GM19467 (cell line): ENCODE measurements at regions not wholly inside any gene's neighbourhood (a gene's known extent, or its start where the extent isn't known, plus 50 kb on each side); places are given as distances from the start of the nearest gene placed in this dataset.

ENCODE experiments used
- ATAC-seq: cut with Tn5 transposase; IDR thresholded peaks from one replicate; pipeline ENCODE4 v1.9.1; 2021; ENCODE audit warnings: mild to moderate bottlenecking, moderate library complexity; ENCODE audit not compliant: unreplicated experiment

GRCh38 chr12:14252697-14253096 lies 112.8 kb upstream of the ATF7IP start:
- ATAC-seq: no peak

DNA sequence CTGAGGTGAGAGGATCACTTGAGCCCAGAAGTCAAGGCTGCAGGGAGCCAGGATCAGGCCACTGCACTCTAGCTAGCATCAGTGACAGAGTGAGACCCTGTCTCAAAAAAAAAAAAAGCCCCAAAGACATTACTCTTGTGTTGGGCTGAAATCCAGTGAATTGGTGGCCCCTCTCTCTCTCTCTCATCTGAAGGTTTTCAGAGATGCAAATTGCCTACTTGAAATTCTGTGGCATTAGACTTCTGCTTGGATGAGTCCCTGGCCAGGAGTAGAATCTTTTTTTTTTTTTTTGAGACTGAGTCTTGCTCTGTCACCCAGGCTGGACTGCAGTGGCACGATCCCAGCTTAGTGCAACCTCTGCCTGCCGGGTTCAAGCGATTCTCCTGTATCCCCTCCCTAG lies 112.0 kb upstream of the ATF7IP start:
- ATAC-seq: no peak

DNA sequence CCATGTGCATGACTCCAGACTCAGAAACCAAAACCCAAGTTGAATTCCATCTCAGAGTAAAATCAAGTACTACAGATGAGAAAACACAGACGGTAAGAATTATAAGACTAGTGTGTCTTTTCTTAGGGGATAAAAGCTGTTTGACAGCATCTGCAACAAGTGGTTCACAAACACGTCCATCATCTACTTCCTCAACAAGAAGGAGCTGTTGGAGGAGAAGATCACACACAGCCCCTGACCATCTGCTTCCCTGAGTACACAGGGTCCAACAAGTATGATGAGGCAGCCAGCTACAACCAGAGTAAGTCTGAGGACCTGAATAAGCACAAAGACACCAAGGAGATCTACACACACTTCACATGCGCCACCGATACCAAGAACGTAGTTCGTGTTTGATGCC lies 110.7 kb upstream of the ATF7IP start:
- ATAC-seq: no peak

DNA sequence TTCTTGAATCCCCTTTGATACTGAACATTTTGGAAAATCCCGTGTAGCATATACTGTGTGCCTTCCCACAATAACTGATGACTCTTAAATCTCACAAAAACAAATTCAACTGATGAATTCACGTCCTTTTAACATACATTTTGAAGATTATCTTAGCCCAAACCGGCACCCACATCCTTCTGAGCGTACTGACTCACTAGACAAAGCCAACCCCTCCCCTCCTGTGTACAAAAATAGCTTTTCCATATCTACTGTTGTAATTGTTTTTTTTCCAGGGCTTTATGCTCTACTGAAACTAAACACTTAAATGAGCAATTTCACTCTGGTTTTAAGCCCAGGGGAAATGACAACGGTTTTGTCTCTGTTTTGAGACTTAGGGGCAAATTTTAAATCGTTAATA lies 109.4 kb upstream of the ATF7IP start:
- ATAC-seq: no peak

DNA sequence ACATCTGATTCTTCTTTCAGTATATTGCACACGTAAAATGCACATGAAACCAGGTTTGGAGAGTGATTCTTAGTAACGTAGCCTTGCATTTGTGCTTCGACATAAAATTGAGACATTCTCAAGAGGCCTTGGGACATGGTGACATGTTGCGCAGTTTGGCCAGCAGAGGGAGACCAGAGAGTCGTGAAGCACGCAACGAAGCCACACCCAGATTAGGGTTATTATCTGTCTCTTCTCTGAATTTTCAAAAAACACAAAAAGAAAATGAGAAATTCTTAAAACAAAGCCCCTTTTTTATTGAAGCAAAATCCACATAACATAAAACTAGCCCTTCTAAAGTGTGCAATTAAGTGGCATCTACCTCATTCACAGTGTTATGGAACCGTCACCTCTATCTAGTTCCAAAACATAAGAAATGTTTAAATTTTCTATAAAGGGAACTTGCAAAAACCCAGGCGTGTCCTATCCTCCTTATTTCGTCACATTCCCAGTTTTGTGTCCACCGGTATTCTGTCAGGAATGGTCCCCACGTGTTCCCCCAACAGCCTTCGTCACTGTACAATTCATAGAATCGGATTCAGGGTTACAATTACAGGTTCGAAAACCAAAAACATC lies 108.8 kb upstream of the ATF7IP start:
- ATAC-seq: no peak

DNA sequence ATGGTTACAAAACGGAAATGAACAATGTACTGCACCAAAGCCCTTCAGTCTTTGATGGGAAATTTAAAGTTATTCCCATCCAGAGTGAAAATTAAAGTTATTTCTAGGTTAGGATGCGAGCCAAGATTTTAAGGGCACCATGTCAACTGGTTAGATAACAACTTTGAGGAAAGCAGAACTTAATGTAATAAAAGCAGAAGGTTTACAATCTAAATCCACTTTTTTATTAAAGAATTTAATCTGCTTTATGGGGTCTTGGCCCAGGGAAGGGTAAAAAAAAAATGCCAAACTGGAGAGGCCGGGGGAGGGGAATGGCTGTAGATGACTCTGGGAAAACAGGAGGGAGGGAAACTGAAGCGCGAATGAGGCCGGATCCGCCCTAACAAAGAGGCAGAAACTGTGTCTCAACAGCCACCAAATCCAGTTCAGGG lies 108.2 kb upstream of the ATF7IP start:
- no peak for ATAC-seq

GRCh38 chr12:14257734-14258574 lies 107.5 kb upstream of the ATF7IP start:
- peak; percentile 73 for ATAC-seq

DNA sequence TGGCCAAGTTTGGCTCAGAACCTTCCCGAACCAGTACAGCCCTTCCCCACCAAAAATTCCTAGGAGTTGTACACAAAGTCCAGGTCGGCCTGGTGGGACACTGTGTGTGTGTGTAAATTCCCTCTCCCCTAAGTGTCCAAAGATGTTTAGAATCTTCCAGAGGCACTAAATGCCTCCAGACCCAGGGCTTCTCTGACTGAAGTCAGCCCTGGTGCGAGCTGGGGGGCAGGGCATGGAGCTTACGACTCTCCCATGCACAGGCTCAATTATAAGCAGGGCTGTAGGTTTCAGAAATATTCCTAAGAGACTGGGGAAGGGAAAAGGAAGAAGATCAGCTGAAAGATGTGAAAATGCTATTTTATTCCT lies 106.9 kb upstream of the ATF7IP start:
- no peak for ATAC-seq

DNA sequence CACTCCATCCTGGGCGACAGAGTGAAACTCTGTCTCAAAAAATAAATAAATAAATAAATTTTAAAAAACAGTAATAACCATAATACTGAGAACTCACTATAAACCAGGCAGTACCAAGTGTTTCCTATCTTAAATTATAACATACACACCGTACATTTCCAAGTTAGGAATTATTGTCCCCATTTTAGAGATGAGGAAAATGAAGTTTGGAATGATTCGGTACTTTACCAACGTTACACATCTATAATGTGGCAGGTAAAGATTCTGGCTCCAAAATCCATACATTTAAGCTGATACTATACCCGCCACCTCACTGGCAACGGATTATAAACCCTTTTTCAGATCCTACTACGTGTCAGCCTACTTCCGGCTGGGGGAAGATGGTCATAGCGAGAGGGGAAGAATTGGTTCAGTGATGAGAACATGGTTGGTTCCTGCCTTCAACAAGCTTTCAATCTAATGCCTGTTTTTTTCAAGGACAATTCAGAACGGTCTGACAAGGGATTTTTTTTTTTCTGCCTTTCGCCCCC lies 105.9 kb upstream of the ATF7IP start:
- no peak for ATAC-seq

DNA sequence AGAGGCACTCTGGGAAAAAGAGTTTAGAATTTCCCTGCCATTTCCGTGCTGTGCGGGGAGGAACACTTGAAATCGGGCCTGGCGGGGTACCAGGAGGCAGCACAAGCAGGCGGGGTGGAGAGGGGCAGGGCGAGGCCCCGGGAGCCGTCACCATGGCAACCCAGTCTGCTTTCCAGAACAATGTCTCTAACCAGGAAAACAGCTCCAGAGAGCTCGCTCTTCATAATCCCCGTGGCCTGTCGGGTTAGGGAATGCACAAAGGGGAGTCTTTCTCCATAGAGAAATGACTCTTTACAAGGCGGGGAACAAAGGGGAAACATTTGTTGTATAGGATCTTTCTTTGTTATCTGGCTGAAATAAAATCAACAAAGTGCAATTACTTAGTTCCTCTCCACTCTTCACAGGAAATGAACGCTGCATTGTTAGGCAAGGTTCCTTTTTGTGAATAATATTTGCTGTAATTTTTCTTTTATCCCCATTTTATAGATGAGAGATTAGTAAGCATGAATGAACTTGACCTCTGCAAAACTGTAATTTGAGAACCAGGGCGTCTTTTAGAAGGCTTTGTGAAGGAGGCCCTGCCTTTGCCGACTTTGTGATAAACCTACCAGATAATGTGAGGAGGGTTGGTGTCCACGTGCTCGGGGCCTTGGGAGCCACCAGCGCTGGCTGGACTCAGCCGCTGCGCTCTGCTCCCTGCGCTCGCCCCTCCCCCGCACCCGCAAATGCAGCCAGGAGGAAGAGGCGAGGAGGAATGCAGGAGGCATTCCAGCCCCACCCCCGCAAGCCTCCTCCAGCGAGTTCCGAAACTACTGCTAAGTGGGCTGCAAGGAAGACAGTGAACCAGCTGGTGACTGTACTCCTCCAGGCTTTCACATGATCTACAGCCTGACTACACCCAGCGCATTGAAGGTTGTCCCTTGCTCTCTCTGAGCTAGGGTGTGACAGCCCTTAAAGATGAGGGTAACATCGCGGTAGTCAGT lies 105.2 kb upstream of the ATF7IP start:
- no peak for ATAC-seq

GRCh38 chr12:14261096-14261495 lies 104.4 kb upstream of the ATF7IP start:
- ATAC-seq: no peak

- ATAC-seq: no peak
Observed at GRCh38 chr12:14261861-14262260, 103.6 kb upstream of the ATF7IP start.

DNA sequence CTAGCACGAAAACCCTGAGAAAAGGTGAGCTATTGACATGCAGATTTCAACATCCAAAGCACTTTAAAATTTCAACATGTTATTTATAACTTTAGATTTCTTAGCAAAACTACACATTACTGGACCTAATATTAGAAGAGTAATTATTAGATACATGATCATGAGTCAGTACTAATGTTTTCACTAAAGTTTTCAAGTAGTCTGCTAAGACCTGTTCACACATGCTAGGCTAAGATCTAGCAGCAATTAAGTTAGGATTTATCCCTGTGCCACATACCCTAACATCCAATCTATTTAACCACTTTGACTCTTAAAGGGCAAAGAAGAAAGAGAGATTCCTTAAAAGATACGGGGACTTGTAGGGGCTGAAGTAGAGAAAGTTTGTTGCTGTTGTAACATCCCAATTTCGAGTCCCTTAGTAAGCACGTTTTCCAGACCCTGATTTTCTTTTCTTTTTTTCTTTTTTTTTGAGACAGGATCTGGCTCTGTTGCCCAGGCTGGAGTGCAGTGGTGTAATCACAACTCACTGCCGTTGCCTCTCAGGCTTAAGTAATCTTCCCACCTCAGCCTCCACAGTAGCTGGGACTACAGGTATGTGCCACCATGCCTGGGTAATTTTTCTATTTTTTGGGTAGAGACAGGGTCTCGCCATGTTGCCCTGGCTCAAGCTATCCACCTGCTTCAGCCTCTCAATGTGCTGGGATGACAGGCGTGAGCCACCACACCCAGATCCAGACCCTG lies 102.5 kb upstream of the ATF7IP start:
- no peak for ATAC-seq

- ATAC-seq: no peak
Observed at GRCh38 chr12:14263742-14264141, 101.7 kb upstream of the ATF7IP start.

- no peak for ATAC-seq
Observed at GRCh38 chr12:14264316-14264715, 101.2 kb upstream of the ATF7IP start.

DNA sequence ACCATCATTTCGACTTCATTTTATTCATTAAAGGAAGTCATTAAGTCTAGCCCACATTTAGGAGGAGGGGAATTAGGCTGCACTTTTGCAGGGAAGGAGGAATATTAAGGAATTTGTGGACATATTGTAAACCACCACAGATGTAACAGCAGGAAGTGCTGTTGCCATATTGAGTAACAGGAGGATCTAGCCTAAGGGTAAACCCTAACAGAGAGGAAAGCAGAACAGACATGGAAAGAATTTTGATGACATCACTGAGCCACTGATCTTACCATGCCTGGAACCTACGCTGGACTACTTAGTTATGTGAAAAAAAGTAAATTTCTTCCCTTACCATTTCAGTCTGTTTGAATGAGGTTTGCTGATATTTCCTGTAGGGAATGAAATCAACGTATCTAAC lies 100.7 kb upstream of the ATF7IP start:
- ATAC-seq: no peak

DNA sequence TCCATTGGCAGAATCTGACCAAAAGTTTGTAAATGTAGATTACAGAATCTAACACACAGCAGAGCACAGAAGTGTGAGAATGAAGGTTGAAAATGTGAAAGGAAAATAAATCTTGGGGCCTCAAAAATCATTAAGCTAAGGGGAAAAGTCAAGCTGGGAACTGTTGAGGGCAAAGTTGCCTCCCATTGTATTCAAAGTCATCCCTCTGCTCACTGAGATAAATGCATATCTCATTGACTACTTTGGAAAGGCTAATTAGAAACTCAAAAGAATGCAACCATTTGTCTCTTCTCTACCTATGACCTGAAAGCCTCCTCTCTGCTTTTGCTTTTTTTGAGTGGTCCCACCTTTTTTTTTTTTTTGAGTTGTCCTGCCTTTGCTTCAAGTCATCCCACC lies 97.4 kb upstream of the ATF7IP start:
- no peak for ATAC-seq

GRCh38 chr12:14270392-14270791 lies 95.1 kb upstream of the ATF7IP start:
- ATAC-seq: no peak

DNA sequence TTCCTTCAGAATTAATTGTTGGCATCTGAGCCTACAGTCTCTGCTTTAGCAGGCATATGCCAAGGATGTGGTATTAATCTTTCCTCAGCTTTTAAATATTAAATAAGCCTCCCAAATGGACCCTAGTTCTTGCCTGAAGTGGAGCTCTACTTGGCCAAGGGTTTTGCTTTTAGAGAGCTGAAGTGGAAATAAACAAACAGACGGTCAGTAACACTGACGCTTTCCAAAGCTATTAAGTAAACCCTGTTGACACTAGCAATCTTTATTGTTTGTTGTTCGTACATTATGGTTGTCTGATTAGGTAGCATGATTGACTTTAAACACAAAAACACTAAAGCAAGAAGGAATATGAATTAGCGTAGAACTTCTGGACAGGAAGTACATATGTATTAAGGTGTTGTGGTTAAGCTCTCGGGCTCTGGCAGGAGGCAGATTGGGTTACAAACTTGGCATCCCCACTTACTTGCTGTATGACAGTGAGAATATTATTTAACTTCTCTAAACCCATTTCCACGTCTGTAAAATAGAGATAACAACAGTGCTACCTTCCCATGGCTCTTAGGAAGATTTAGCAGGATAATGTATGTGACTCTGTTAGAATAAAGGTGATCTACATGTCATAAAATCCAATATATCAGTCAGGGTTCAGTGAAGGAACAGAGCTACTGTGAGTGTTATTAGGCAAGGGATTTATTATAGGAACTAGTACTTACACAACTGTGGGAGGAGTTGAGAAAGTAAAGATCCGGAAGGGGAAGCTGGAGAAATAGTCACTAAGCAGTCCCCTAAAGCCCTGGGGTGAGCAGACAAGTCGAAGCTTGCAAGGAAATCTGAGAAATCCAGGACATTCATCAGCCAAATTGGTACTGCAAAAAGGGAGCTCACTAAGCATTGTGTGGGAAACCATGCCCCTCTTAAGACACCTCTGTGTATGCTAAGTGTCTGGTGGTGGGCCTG lies 92.2 kb upstream of the ATF7IP start:
- ATAC-seq: no peak
